GM19395 (cell line): ENCODE measurements at regions not wholly inside any gene's neighbourhood (a gene's known extent, or its start where the extent isn't known, plus 50 kb on each side); places are given as distances from the start of the nearest gene placed in this dataset.

ENCODE experiments used
- ATAC-seq: cut with Tn5 transposase; IDR thresholded peaks from one replicate; pipeline ENCODE4 v1.9.1; 2021; ENCODE audit warnings: mild to moderate bottlenecking, moderate library complexity; ENCODE audit not compliant: unreplicated experiment

GRCh38 chr3:40847551-40847992, 322.8 kb downstream of the ZNF621 start:
- ATAC-seq = no peak

DNA sequence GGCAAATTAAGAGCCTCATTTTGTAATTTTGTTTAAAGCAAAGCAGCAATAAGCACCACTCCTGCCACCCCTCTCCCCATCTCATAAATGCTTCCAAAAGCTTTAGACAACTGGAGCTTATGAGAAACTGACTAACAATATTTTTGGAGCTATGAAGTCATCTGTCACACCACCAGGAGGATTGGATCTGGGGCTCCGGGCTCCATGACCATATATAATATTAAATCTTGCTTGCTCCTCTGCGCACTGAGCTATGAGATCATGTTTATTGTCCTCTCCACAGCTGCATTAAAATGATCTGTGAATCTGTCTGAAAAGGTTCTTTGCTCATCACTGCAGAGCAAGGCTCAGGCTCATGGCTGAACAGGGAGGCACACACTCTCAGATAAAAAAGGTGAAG, 323.7 kb downstream of the ZNF621 start:
- ATAC-seq = no peak

DNA sequence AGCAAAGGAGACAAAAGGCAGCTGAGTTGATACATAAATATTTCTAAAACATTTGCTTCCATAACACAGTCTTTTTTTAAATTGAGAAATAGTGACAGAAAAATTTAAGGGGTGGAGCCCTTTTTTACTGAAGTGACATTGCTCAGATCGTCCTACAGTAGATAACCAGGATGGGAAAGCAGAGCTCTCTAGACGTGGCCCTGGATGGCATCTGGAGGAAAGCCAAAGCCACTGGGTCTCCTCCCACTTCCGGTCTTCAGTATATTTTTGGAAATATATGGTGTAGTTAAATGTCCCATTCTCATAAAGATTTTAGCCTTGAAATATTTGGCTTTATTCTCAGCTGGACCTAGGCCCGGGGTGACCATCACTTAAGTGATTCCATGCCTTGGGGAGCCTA, 326.1 kb downstream of the ZNF621 start:
- ATAC-seq = no peak

DNA sequence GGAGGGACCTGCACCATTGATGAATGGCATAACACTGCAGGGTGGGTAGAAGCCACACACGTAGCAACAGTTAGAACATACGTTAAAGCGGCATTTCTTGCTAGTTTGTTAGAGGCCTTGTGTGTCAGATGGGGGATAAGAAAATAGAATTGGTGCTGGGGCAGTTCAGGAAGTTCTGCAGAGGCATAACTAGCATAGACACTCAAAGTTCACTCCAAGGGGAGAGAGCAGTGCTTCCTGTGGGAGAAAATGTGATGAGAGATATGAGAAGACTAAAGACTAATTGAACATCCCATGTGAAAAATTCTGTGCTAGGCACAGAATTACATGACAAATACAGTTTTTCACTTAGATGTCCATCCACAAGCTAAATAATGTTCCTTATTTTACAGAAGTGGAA, 327.1 kb downstream of the ZNF621 start:
- ATAC-seq = no peak

- ATAC-seq = no peak
Measured at GRCh38 chr3:40852712-40853111, 328.0 kb downstream of the ZNF621 start.

DNA sequence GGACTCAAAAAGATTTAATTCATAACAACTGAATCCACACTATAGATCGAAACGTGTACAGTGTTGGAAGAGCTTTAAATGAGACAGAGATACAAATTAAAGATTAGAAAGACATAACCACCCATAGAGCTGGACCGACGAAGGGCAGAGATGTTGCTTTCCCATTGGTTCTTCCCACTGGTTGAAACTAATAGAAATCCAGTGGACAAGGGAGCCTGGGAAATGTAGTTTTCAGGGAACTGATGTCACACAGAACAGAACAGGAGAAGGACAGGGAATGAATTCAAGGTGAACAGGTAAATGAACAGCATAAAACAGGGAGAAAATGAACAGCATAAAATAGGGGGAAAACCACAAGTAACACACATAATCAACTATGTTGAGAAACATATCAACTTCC, 328.7 kb downstream of the ZNF621 start:
- no peak for ATAC-seq

DNA sequence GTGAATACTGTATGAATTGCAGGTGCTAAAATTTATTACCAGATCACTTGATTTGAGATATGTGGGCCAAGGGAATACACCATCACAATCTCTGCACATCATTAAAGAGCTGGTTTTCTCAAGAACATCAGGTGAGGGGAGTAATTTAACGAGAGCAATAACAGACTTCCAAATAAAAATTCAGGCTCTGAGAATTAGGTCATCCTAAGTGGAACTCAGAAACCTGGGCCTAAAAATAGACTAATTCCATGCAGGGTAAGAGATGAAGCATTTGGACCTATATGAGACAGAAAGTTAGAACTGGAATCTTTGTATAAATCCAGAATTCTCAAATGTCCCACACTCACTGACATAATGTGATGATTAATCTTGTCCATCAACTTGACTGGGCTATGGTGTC, 331.1 kb downstream of the ZNF621 start:
- ATAC-seq = no peak

DNA sequence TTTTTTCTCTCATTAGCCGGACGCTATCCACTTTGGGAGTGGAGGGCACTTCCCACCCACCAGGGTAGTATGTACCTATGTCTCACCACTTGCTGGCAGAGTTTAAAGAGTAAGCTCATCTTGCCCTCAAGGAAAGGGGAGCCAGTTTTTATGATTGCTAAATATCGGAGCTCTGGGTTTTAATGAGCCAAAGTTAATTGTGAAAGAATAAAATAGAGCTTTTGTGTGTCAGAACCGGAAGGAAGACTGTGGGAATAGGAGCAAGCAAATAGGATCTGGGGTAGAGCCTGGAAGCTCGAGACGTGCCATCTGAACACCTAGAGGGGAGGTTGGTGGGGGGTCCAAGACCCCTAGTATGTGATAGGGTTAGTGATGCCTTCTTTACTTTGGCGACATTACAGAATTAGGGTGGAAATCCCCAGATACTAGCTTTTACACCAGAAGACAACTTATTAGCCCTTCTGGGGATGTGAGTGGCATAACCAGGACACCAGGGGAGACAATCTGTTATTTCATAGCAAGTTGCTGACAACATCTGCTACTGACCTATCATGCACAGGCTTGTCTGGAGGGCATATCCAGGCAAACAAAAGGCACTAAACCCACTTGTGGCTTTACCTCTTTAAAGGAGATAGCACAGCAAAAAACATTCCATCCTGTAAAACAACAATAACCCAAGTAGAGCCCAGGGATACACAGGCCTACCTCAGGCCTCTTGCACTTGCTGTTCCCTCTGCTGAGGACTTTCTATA, 333.8 kb downstream of the ZNF621 start:
- ATAC-seq = no peak

DNA sequence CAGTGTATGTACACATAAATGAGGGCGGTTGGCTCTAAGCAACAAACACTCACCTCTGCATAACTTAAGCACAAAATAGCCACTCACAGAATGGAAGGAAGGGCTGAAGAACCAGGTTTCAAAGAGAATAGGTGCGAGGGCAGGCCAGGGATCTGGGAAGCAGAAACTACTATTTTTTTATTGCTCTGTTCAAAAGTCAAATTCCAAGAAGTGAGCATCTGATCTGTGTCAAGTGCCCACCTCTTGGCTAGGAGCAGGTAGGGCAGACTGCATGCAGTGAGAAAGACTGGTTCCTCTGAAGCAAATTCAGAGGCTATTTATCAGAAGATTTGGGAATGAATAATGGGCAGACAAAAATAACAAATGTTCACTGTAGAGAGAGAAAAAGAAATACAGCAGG, 336.4 kb upstream of the CTNNB1 start:
- no peak for ATAC-seq

- ATAC-seq = no peak
Measured at GRCh38 chr3:40864146-40864782, 335.0 kb upstream of the CTNNB1 start.

DNA sequence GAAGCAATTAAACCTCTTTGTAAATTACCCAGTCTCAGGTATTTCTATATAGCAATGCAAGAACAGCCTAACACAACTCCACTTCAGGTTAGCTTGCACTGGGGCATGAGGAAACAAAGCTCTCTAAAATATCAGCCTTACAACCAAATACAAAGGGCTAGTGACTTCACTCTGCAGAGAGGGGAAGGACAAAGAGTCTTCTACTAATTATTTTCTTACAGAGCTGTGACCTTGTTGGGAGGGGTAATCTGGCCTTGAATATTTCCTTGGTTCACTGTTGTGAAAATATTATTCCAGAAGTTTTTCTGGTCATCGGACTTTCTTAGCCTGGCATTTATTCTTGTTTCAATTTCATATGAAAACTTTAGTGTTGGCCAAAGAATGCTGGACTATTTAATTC, 334.4 kb upstream of the CTNNB1 start:
- ATAC-seq = no peak

DNA sequence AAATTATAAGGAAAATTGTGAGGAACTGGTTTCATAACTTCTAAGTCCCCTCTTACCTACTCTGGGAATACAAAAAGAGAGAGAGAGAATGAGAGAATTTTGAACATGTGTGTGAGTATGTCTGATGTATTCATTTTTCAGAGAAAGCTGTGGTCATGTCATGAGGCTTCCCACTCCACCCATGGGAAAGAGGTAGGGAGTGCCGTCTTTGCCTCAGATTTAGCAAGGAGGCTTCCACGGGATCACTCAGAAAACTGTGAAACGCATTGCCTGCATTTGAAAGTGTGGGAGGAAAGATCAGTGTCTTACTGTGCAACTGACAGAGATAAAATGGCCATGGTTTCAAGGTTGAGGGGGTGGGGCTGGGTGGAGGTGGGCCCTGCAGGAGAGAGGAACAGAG, 331.5 kb upstream of the CTNNB1 start:
- ATAC-seq = no peak

GRCh38 chr3:40869013-40869412, 330.3 kb upstream of the CTNNB1 start:
- no peak for ATAC-seq

- no peak for ATAC-seq
Measured at GRCh38 chr3:40869939-40870338, 329.4 kb upstream of the CTNNB1 start.

DNA sequence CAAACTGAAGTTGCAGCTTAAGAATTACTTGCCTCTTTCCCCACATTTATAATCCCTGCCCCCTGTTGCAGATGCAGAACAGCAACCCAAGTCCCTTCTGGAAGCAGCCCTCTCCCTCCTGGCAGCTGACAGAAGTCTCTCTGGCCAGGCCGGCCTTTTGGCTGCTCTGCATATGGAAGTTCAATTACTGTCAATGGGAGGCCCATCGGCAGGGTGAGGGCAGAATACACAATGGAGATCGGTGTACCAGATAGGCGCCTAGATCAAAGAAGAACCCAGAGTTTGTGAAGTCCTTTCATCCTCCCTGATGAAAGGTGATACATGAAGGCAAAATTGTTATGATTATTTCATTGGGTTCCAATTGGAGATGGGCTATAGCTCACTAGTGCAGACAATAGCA, 327.9 kb upstream of the CTNNB1 start:
- no peak for ATAC-seq

- no peak for ATAC-seq
Measured at GRCh38 chr3:40872258-40872920, 326.9 kb upstream of the CTNNB1 start.

DNA sequence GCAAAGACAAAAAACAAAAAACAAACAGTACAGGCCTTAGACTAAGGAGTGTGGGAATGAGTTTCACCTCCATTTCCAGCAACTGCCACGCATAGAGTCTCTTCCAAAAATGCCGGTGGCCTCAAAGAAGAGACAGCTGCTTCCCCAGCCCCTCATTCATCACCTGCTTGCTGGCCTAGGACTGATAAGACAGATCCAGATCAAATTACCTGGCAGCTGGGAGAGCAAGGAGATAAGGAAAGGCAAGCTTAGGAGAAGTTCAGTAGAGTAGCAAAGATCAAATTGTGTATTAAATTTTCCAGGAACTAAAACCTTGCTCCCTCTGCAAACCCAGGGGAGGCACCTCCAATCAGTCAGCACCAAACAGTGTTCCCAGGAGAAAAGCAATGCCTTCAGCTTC, 325.8 kb upstream of the CTNNB1 start:
- ATAC-seq = no peak

DNA sequence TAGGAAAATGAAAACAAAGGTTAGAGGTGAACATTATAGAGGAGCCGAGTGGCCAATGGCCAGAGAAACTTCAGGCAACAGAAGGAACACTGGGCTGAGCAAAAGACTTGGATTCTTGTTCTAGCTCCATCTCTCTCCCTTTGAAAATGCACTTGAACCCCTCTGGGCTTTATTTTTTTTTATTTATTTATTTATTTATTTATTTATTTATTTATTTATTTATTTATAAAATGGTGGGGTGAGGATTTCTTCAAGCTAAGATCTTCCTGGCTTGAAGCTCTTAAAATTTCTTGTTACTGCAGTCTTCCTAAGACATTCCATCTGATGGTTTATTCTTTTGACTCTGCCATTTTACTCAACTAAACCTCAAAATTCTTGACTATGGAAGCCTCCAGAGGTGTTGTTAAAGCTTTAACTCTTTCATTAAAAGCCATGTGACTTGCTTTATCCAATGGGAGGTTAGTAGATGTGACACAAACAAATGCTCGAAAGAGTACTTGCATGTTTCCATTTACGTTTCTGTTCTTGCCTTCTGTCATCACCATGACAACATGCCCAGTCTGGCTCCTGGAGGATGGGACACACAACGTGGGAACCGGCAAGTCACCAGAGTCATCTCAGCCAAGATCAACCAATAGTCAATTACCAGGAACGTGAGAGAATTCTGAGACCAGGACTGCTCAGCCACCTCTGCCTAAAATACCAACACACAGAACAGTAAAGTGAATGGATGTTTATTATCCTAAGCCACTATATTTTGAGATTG, 325.2 kb upstream of the CTNNB1 start:
- no peak for ATAC-seq

- no peak for ATAC-seq
Measured at GRCh38 chr3:40875581-40875980, 323.7 kb upstream of the CTNNB1 start.

DNA sequence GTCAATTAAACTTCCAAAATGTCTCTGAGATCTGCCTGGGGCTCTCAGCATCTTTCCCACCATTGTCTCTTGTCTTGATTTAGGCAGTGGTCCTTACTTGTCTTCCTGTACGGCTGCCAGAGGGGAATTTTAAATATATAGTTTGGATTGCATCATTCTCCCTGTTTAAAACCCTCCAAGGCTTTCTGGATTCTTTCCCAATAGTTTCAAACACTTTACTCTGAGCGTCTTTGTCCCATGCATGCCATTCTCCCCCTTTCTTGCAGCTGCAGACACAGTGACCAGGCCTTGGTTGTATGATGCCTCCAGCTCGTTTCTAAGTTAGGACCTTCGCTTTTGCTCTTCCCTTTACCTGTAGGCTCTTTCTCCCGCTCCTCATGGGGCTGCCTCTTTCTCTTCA, 323.3 kb upstream of the CTNNB1 start:
- no peak for ATAC-seq

GRCh38 chr3:40876496-40876895, 322.8 kb upstream of the CTNNB1 start:
- ATAC-seq = no peak
